OCI-LY3 (cell line): ENCODE measurements at regions not wholly inside any gene's neighbourhood (a gene's known extent, or its start where the extent isn't known, plus 50 kb on each side); places are given as distances from the start of the nearest gene placed in this dataset.

ENCODE experiments used
- EZH2phosphoT487 ChIP-seq: fragments of 200-600 bp; shearing (Covaris generic); IDR thresholded peaks from 2 replicates; pipeline ENCODE4 v1.6.1; 2018; ENCODE audit warnings: antibody characterized with exemption, mixed run types, low read depth
- TF ChIP-seq, protein P1 (sequence below): fragments of 200-600, 300-600 bp; sonication (generic); IDR thresholded peaks from 2 replicates; pipeline ENCODE4 v1.5.1; 2014; ENCODE audit warnings: antibody characterized with exemption, low read length, low read depth

GRCh38 chr1:80367058-80367457 lies 1360.5 kb upstream of the ADGRL4 start:
- TF ChIP-seq, protein P1, sequence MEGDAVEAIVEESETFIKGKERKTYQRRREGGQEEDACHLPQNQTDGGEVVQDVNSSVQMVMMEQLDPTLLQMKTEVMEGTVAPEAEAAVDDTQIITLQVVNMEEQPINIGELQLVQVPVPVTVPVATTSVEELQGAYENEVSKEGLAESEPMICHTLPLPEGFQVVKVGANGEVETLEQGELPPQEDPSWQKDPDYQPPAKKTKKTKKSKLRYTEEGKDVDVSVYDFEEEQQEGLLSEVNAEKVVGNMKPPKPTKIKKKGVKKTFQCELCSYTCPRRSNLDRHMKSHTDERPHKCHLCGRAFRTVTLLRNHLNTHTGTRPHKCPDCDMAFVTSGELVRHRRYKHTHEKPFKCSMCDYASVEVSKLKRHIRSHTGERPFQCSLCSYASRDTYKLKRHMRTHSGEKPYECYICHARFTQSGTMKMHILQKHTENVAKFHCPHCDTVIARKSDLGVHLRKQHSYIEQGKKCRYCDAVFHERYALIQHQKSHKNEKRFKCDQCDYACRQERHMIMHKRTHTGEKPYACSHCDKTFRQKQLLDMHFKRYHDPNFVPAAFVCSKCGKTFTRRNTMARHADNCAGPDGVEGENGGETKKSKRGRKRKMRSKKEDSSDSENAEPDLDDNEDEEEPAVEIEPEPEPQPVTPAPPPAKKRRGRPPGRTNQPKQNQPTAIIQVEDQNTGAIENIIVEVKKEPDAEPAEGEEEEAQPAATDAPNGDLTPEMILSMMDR: no peak
- no peak for TF ChIP-seq EZH2phosphoT487
